GM12878 (cell line): ENCODE measurements at regions not wholly inside any gene's neighbourhood (a gene's known extent, or its start where the extent isn't known, plus 50 kb on each side); places are given as distances from the start of the nearest gene placed in this dataset.
"Not testable (repeated sequence)": the region's sequence is repeated elsewhere in the genome, so short reads cannot be mapped to it uniquely, and the experiment has no call there.

Source experiments
- ATAC-seq: fragments of 200-7000 bp; cut with Tn5 transposase; 3 replicates; pipeline ENCODE4 v1.9.1; 2020; ENCODE audit warnings: mild to moderate bottlenecking, moderate library complexity
- BruUV-seq: library from RNA; stranded (reverse); fragments of 400-500 nt; replicated peaks from 2 replicates; lab custom pipeline; 2021; lab: Mats Ljungman, UMichigan
- CTCF ChIA-PET: fragments of 300-600 bp; sonication (Branson Sonifier 250); formaldehyde crosslinking; extraction: SDS; loops from one replicate; lab custom pipeline; 2021; ENCODE audit warnings: inconsistent platforms; lab: Yijun Ruan, JAX
- POLR2A ChIA-PET: fragments of 350-600 bp; formaldehyde crosslinking; extraction: SDS; loops from one replicate; lab custom pipeline; 2021; ENCODE audit warnings: inconsistent platforms; lab: Charles Lee
- RAD21 ChIA-PET: fragments of 300-600 bp; sonication (Branson Sonifier 250); formaldehyde crosslinking; loops from one replicate; lab custom pipeline; 2023; ENCODE audit warnings: antibody characterized with exemption; ENCODE audit not compliant: unreplicated experiment; lab: Charles Lee
- SMC1A ChIA-PET: fragments of 300-600 bp; sonication (Branson Sonifier 250); formaldehyde crosslinking; loops from one replicate; lab custom pipeline; 2023; ENCODE audit not compliant: unreplicated experiment, uncharacterized antibody; lab: Charles Lee
- DNase-seq: peaks from one replicate; pipeline ENCODE4 v3.0.0-alpha.2; 2011; ENCODE audit warnings: low read depth, low spot score
- FAIRE-seq: peaks from 3 replicates; lab custom pipeline; 2011; peaks lifted over from hg19 to GRCh38; lab: Jason Lieb, UNC
- H2AFZ ChIP-seq: 2 replicates; pipeline ENCODE4 v1.6.0; 2011; ENCODE audit warnings: low read depth, low read length, control low read depth; ENCODE audit not compliant: control insufficient read depth
- H3K27ac ChIP-seq: 2 replicates; pipeline ENCODE4 v1.5.1; 2011; ENCODE audit warnings: control low read depth; ENCODE audit not compliant: control insufficient read depth, insufficient read depth
- H3K27me3 ChIP-seq, 2 experiments: replicated peaks in 1 of 2; 2 replicates each; pipeline versions ENCODE4 v1.6.0 to v1.6.1; 2011; ENCODE audit warnings: low read length in 1 of 2; ENCODE audit not compliant: control insufficient read depth in 2 of 2, insufficient read depth in 2 of 2
- H3K36me3 ChIP-seq, 2 experiments: 2 replicates each; pipeline ENCODE4 v1.5.1; 2011; ENCODE audit warnings: low read length in 1 of 2; ENCODE audit not compliant: control insufficient read depth in 2 of 2, insufficient read depth in 2 of 2
- H3K4me1 ChIP-seq: 2 replicates; pipeline ENCODE4 v1.6.1; 2011; ENCODE audit warnings: mild to moderate bottlenecking, low read length, moderate library complexity, mixed read lengths; ENCODE audit not compliant: control insufficient read depth, insufficient read depth
- H3K4me2 ChIP-seq: 2 replicates; pipeline ENCODE4 v1.6.0; 2011; ENCODE audit warnings: control low read depth; ENCODE audit not compliant: control insufficient read depth, insufficient read depth
- H3K4me3 ChIP-seq: fragments of 200-600 bp; sonication (generic); 2 replicates; pipeline ENCODE4 v1.5.1; 2016
- H3K79me2 ChIP-seq: 2 replicates; pipeline ENCODE4 v1.6.0; 2011; ENCODE audit warnings: low read length; ENCODE audit not compliant: control insufficient read depth, insufficient read depth
- H3K9ac ChIP-seq: 2 replicates; pipeline ENCODE4 v1.8.0; 2011; ENCODE audit warnings: low read length, control low read depth, mixed read lengths; ENCODE audit not compliant: control insufficient read depth, insufficient read depth
- H3K9me3 ChIP-seq: replicated peaks from 3 replicates; pipeline ENCODE4 v1.5.1; 2011; ENCODE audit warnings: mild to moderate bottlenecking, low read length; ENCODE audit not compliant: control insufficient read depth, insufficient read depth
- H4K20me1 ChIP-seq: 2 replicates; pipeline ENCODE4 v1.6.0; 2011; ENCODE audit not compliant: control insufficient read depth, insufficient read depth
- BRCA1 ChIP-seq: IDR thresholded peaks from 2 replicates; pipeline ENCODE4 v1.6.1; 2011; ENCODE audit warnings: low read depth, low read length, improper control_type of control experiment
- CREM ChIP-seq: IDR thresholded peaks from 2 replicates; pipeline ENCODE4 v1.6.1; 2014; ENCODE audit warnings: antibody characterized with exemption, low read depth
- GABPA ChIP-seq: IDR thresholded peaks from 2 replicates; pipeline ENCODE4 v1.6.1; 2014; ENCODE audit warnings: antibody characterized with exemption, low read depth, mild to moderate bottlenecking, inconsistent platforms
- HDAC6 ChIP-seq: fragments of 200-600 bp; sonication (generic); IDR thresholded peaks from one replicate; pipeline ENCODE4 v1.8.0; 2017; ENCODE audit warnings: antibody characterized with exemption; ENCODE audit not compliant: unreplicated experiment
- JUNB ChIP-seq: IDR thresholded peaks from 2 replicates; pipeline ENCODE4 v1.6.1; 2016; ENCODE audit warnings: antibody characterized with exemption, mild to moderate bottlenecking
- NR2F1 ChIP-seq: fragments of 450-650 bp; conservative IDR thresholded peaks from 2 replicates; pipeline ENCODE4 v1.6.1; 2017; ENCODE audit warnings: mild to moderate bottlenecking
- RB1 ChIP-seq: fragments of 450-650 bp; formaldehyde crosslinking; IDR thresholded peaks from 2 replicates; pipeline ENCODE4 v1.6.1; 2017; ENCODE audit warnings: mild to moderate bottlenecking, borderline replicate concordance
- RELB ChIP-seq: fragments of 450-650 bp; IDR thresholded peaks from 2 replicates; pipeline ENCODE4 v1.6.1; 2017; ENCODE audit warnings: low read depth, mild to moderate bottlenecking, moderate library complexity
- RUNX3 ChIP-seq: IDR thresholded peaks from 2 replicates; pipeline ENCODE4 v1.6.1; 2012; ENCODE audit warnings: low read length, inconsistent platforms
- WGBS: methylation state at CpG from one replicate; pipeline ENCODE4 v1.1.6; 2016; ENCODE audit warnings: low lambda C conversion rate; ENCODE audit not compliant: insufficient replicate concordance, insufficient coverage; ENCODE audit errors: missing lambda C conversion rate; 5-methylcytosine and 5-hydroxymethylcytosine counted together
- in situ Hi-C: fragments of 300-500 bp; cut with MboI; formaldehyde crosslinking; loops from 9 replicates; pipeline ENCODE4 v1.14.3; 2018; ENCODE audit warnings: mixed read lengths
- intact Hi-C: fragments of 100-400 bp; cut with micrococcal nuclease; formaldehyde crosslinking; loops from one replicate; pipeline ENCODE4 v1.14.2; 2022; ENCODE audit not compliant: unreplicated experiment

GRCh38 chr22:48819232-48819631 is 1008.4 kb downstream of the BRD1 start:
- POLR2A ChIA-PET: no interaction called here
- no peaks in the 10 kb centered on the region for H4K20me1 ChIP-seq
- TF ChIP-seq JUNB (no peak), RB1 (no peak), RELB (no peak), RUNX3 (no peak), GABPA (no peak), HDAC6 (no peak), CREM (no peak), NR2F1 (no peak), BRCA1 (no peak)
- in situ Hi-C loops (no loop called here), intact Hi-C loops (no loop called here)
- H3K9me3 ChIP-seq: no peaks in the 10 kb centered on the region; the same call in 2 of the 3 replicates
- RAD21 ChIA-PET: no interaction called here
- H3K4me3 ChIP-seq: no peak overlapping the region
- no peak overlapping the region for H3K27ac ChIP-seq
- H3K4me1 ChIP-seq: no peaks in the 10 kb centered on the region
- CTCF ChIA-PET: no interaction called here
- SMC1A ChIA-PET: no interaction called here
- FAIRE-seq: no peak
- ATAC-seq: no peak
- no peaks in the 10 kb centered on the region for H3K36me3 ChIP-seq
- BruUV-seq: no TSS peak
- no peak for DNase-seq
- WGBS: 69% methylated on average over 14 of the region's 16 CpGs
- H3K4me2 ChIP-seq: no peak overlapping the region
- H3K27me3 ChIP-seq: no peaks in the 10 kb centered on the region
- no peaks in the 10 kb centered on the region for H3K79me2 ChIP-seq
- no peak overlapping the region for H2AFZ ChIP-seq
- no peak overlapping the region for H3K9ac ChIP-seq

GRCh38 chr22:48817491-48817890 is 1010.2 kb downstream of the BRD1 start:
- BruUV-seq, ATAC-seq, POLR2A ChIA-PET, H3K4me1 ChIP-seq, intact Hi-C loops, H3K79me2 ChIP-seq, H2AFZ ChIP-seq, H3K4me3 ChIP-seq, H3K4me2 ChIP-seq, H3K9ac ChIP-seq, in situ Hi-C loops, H3K27ac ChIP-seq, RAD21 ChIA-PET, FAIRE-seq, H4K20me1 ChIP-seq, H3K9me3 ChIP-seq, SMC1A ChIA-PET, H3K27me3 ChIP-seq, H3K36me3 ChIP-seq, DNase-seq, CTCF ChIA-PET: not testable (repeated sequence)
- 58% methylated on average over 10 of the region's 10 CpGs for WGBS
